Neural cell (in vitro differentiated cells): ENCODE measurements at regions not wholly inside any gene's neighbourhood (a gene's known extent, or its start where the extent isn't known, plus 50 kb on each side); places are given as distances from the start of the nearest gene placed in this dataset.

Source experiments
- EP300 ChIP-seq: fragments of 450-650 bp; conservative IDR thresholded peaks from 2 replicates; pipeline ENCODE4 v1.6.1; 2014; ENCODE audit warnings: antibody characterized with exemption, mild to moderate bottlenecking, moderate library complexity; ENCODE audit not compliant: poor library complexity, severe bottlenecking
- EZH2 ChIP-seq: fragments of 200-600, 300-800 bp; shearing (Covaris generic), sonication (generic); IDR thresholded peaks from 2 replicates; pipeline ENCODE4 v1.6.1; 2014; ENCODE audit warnings: antibody characterized with exemption, low read length, borderline replicate concordance, mild to moderate bottlenecking; ENCODE audit not compliant: insufficient read depth, poor library complexity, severe bottlenecking
- TAF1 ChIP-seq: IDR thresholded peaks from 2 replicates; pipeline ENCODE4 v1.6.1; 2012; ENCODE audit warnings: low read depth
- TF ChIP-seq, protein P1 (sequence below): fragments of 450-650 bp; IDR thresholded peaks from 2 replicates; pipeline ENCODE4 v1.5.1; 2014; ENCODE audit warnings: antibody characterized with exemption, mild to moderate bottlenecking, moderate library complexity; ENCODE audit not compliant: poor library complexity, severe bottlenecking
- TF ChIP-seq, protein P2 (sequence below): IDR thresholded peaks from 2 replicates; pipeline ENCODE4 v1.6.1; 2012; ENCODE audit warnings: borderline replicate concordance

GRCh38 chr20:40319056-40319455, 370.0 kb downstream of the MAFB start:
- TF ChIP-seq EZH2 (no peak), TAF1 (no peak), EP300 (no peak)
- TF ChIP-seq, protein P1, sequence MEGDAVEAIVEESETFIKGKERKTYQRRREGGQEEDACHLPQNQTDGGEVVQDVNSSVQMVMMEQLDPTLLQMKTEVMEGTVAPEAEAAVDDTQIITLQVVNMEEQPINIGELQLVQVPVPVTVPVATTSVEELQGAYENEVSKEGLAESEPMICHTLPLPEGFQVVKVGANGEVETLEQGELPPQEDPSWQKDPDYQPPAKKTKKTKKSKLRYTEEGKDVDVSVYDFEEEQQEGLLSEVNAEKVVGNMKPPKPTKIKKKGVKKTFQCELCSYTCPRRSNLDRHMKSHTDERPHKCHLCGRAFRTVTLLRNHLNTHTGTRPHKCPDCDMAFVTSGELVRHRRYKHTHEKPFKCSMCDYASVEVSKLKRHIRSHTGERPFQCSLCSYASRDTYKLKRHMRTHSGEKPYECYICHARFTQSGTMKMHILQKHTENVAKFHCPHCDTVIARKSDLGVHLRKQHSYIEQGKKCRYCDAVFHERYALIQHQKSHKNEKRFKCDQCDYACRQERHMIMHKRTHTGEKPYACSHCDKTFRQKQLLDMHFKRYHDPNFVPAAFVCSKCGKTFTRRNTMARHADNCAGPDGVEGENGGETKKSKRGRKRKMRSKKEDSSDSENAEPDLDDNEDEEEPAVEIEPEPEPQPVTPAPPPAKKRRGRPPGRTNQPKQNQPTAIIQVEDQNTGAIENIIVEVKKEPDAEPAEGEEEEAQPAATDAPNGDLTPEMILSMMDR = no peak
- TF ChIP-seq, protein P2, sequence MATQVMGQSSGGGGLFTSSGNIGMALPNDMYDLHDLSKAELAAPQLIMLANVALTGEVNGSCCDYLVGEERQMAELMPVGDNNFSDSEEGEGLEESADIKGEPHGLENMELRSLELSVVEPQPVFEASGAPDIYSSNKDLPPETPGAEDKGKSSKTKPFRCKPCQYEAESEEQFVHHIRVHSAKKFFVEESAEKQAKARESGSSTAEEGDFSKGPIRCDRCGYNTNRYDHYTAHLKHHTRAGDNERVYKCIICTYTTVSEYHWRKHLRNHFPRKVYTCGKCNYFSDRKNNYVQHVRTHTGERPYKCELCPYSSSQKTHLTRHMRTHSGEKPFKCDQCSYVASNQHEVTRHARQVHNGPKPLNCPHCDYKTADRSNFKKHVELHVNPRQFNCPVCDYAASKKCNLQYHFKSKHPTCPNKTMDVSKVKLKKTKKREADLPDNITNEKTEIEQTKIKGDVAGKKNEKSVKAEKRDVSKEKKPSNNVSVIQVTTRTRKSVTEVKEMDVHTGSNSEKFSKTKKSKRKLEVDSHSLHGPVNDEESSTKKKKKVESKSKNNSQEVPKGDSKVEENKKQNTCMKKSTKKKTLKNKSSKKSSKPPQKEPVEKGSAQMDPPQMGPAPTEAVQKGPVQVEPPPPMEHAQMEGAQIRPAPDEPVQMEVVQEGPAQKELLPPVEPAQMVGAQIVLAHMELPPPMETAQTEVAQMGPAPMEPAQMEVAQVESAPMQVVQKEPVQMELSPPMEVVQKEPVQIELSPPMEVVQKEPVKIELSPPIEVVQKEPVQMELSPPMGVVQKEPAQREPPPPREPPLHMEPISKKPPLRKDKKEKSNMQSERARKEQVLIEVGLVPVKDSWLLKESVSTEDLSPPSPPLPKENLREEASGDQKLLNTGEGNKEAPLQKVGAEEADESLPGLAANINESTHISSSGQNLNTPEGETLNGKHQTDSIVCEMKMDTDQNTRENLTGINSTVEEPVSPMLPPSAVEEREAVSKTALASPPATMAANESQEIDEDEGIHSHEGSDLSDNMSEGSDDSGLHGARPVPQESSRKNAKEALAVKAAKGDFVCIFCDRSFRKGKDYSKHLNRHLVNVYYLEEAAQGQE = no peak
